ENCODE measurements at regions not wholly inside any gene's neighbourhood (a gene's known extent, or its start where the extent isn't known, plus 50 kb on each side); places are given as distances from the start of the nearest gene placed in this dataset.

GRCh38 chr3:76811418-76811817 is 228.5 kb upstream of the ROBO2 start:
- H3K9me3 ChIP-seq, result no peaks in the 10 kb centered on the region
- H3K4me3 ChIP-seq, result no peak overlapping the region
- TF ChIP-seq, protein P1, sequence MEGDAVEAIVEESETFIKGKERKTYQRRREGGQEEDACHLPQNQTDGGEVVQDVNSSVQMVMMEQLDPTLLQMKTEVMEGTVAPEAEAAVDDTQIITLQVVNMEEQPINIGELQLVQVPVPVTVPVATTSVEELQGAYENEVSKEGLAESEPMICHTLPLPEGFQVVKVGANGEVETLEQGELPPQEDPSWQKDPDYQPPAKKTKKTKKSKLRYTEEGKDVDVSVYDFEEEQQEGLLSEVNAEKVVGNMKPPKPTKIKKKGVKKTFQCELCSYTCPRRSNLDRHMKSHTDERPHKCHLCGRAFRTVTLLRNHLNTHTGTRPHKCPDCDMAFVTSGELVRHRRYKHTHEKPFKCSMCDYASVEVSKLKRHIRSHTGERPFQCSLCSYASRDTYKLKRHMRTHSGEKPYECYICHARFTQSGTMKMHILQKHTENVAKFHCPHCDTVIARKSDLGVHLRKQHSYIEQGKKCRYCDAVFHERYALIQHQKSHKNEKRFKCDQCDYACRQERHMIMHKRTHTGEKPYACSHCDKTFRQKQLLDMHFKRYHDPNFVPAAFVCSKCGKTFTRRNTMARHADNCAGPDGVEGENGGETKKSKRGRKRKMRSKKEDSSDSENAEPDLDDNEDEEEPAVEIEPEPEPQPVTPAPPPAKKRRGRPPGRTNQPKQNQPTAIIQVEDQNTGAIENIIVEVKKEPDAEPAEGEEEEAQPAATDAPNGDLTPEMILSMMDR (IDR thresholded peaks at IDR 0.05), result no peak
- TF ChIP-seq POLR2A (IDR thresholded peaks at IDR 0.05), result no peak
- 80 to 88% methylated on average over 1 of the region's 1 CpG for WGBS, 2 donors
- DNase-seq, result no peak
- no peaks in the 10 kb centered on the region for H3K4me1 ChIP-seq
- no peak overlapping the region for H3K27ac ChIP-seq
- H3K36me3 ChIP-seq (ENCODE audit: low read depth, missing control alignments), result no peaks in the 10 kb centered on the region
- no peaks in the 10 kb centered on the region for H3K27me3 ChIP-seq
- intact Hi-C loops (cut with DNase I; ENCODE audit: low total_unique reads), result no loop called here

- H3K9me3 ChIP-seq, result no peaks in the 10 kb centered on the region
- intact Hi-C loops (cut with DNase I; ENCODE audit: low total_unique reads), result no loop called here
- DNase-seq, result no peak
- H3K4me1 ChIP-seq, result no peaks in the 10 kb centered on the region
- TF ChIP-seq POLR2A (IDR thresholded peaks at IDR 0.05), result no peak
- TF ChIP-seq, protein P1 (IDR thresholded peaks at IDR 0.05), result no peak
- WGBS, 2 donors, result 49% methylated on average over 2 of the region's 2 CpGs
- H3K27me3 ChIP-seq, result no peaks in the 10 kb centered on the region
- H3K27ac ChIP-seq, result no peak overlapping the region
- no peak overlapping the region for H3K4me3 ChIP-seq
- no peaks in the 10 kb centered on the region for H3K36me3 ChIP-seq (ENCODE audit: low read depth, missing control alignments)
Observed at GRCh38 chr3:76812649-76813242, 227.2 kb upstream of the ROBO2 start.

- DNase-seq, result no peak
- no peak overlapping the region for H3K4me3 ChIP-seq
- TF ChIP-seq, protein P1 (IDR thresholded peaks at IDR 0.05), result no peak
- TF ChIP-seq POLR2A (IDR thresholded peaks at IDR 0.05), result no peak
- 61 to 75% methylated on average over 1 of the region's 1 CpG for WGBS, 2 donors
- H3K36me3 ChIP-seq (ENCODE audit: low read depth, missing control alignments), result no peaks in the 10 kb centered on the region
- H3K9me3 ChIP-seq, result no peaks in the 10 kb centered on the region
- no peak overlapping the region for H3K27ac ChIP-seq
- no peaks in the 10 kb centered on the region for H3K4me1 ChIP-seq
- intact Hi-C loops (cut with DNase I; ENCODE audit: low total_unique reads), result no loop called here
- no peaks in the 10 kb centered on the region for H3K27me3 ChIP-seq
Observed at GRCh38 chr3:76815561-76815960, 224.3 kb upstream of the ROBO2 start.

DNA sequence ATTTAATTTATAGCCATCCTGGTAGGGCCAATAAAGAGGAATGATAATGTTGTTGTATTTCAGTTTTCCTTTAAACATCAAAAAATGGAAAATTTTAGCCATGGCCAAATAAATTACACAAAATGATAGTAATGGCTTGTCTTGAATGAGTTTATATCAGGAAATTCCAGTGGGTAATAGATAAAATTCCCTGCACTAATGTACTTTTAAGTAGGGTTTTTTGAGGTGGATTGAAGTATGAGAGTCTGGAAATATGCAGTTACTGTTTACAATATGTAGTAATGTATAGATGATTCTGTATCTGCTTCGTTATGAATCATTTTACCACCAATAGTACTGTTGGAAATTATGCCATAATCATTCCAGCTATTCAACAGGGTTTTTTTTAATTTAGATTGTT is 219.4 kb upstream of the ROBO2 start:
- intact Hi-C loops (cut with DNase I; ENCODE audit: low total_unique reads), result no loop called here
- TF ChIP-seq POLR2A (IDR thresholded peaks at IDR 0.05), result no peak
- TF ChIP-seq, protein P1 (IDR thresholded peaks at IDR 0.05), result no peak
- H3K27ac ChIP-seq, result no peak overlapping the region
- H3K36me3 ChIP-seq (ENCODE audit: low read depth, missing control alignments), result no peaks in the 10 kb centered on the region
- no peak for DNase-seq
- H3K4me1 ChIP-seq, result no peaks in the 10 kb centered on the region
- no peaks in the 10 kb centered on the region for H3K9me3 ChIP-seq
- no peaks in the 10 kb centered on the region for H3K27me3 ChIP-seq
- H3K4me3 ChIP-seq, result no peak overlapping the region
- 90% methylated on average over 1 of the region's 1 CpG for WGBS, 2 donors

DNA sequence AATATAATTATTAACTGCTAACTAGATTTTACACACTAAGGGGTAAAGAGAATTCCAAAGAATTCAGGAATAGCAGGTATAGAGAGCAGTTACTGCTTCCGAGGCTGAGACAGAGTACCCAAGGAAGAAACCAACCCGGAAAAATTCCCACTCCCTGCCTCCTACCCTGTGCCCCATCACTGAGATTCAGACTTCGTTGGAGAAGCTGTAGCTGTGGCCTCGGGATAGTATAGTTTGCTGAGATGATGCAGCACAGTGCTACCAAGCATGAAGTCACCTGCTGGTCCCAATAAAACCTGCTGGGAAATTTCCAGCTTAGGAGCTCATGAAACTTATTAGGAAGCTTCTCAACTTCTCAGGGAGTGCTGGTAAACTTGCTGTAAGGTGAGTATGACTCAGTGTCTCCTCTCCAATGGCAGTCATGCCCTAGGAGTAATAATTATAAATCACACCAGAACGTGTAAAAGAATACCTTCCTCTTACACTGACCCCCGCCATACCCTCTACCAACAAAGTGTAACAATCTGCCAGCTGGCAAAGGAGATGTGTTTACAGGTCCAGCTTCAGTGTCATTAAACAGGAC is 215.2 kb upstream of the ROBO2 start:
- Histone ChIP-seq H3K4me3 (no peak overlapping the region), H3K9me3 (no peaks in the 10 kb centered on the region), H3K27me3 (no peaks in the 10 kb centered on the region), H3K4me1 (no peaks in the 10 kb centered on the region), H3K36me3 (ENCODE audit: low read depth, missing control alignments) (no peaks in the 10 kb centered on the region), H3K27ac (no peak overlapping the region)
- DNase-seq, result no peak
- intact Hi-C loops (cut with DNase I; ENCODE audit: low total_unique reads), result no loop called here
- WGBS, 2 donors, result 84 to 87% methylated on average over 6 of the region's 6 CpGs
- TF ChIP-seq POLR2A (IDR thresholded peaks at IDR 0.05), result no peak
- TF ChIP-seq, protein P1 (IDR thresholded peaks at IDR 0.05), result no peak

All from testis (tissue), 2 donors.